Ecto neural progenitor cell (in vitro differentiated cells): ENCODE measurements at regions not wholly inside any gene's neighbourhood (a gene's known extent, or its start where the extent isn't known, plus 50 kb on each side); places are given as distances from the start of the nearest gene placed in this dataset.

Source experiments
- DNase-seq: peaks from one replicate; pipeline ENCODE4 v3.0.0-alpha.2; 2018; ENCODE audit warnings: low spot score

DNA sequence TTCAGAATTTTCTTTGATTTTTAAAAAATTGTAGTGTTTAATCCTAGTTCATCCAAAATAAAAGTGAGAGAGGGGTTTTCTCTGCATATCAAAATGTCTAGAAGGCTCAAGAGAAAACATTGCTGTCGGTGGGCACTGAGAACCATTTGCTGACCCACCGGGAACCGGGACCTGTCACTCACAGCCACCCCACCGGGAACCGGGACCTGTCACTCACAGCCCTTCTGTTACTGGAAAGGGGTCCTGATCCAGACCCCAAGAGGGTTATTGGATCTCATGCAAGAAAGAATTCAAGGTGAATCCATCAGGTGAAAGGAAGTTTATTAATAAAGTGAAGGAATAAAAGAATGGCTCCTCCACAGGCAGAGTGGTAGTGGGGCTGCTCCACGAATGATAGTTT is 106.0 kb upstream of the SFSWAP start:
- no peak for DNase-seq

DNA sequence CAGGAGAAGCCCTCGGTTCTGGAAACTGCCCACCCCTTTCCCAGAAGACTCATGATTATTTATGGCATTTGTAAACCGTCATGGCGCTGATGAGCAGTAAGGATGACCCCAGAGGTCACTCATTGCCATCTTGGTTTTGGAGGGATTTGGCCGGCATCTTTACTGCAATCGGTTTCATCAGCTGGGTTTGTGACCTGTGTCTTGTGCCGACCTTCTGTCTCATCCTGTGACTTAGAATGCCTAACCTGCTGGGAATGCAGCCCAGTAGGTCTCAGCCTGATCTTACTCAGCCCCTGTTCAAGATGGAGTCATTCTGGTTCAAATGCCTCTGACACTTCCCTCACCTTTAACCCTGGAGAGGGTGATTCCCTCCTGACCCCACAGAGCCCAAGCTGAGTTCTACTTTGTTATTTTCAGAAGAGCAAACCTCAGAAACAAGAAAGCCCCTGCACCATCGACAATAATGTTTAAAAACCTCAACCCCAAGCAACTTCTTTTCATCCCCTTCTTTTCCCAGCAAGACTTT is 105.5 kb upstream of the SFSWAP start:
- no peak for DNase-seq

DNA sequence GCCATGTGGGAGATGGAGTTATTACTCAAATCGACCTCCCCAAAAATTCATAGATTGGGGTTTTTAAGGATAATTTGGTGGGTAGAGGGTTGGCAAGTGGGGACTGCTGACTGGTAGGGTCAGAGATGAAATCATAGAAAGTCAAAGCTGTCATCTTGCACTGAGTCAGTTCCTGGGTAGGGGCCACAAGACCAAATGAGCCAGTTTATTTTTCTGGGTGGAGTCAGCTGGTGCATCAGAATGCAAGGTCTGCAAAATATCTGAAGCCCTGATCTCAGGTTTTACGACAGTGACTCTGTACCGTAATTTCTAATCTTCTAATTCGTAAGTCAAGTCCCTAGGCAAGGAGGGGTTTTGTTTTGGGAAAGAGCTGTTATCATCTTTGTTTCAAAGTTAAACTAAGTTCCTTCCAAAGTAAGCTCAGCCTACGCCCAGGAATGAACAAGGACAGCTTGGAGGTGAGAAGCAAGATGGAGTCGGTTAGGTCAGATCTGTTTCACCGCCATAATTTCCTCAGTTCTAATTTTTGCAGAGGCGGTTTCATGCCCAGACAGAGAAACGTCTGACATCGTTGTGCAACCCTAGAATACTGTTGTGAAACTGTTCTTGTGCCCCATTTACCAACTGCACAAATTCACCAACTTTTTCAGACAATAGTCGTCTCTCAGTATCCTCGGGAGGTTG is 104.5 kb upstream of the SFSWAP start:
- no peak for DNase-seq

DNA sequence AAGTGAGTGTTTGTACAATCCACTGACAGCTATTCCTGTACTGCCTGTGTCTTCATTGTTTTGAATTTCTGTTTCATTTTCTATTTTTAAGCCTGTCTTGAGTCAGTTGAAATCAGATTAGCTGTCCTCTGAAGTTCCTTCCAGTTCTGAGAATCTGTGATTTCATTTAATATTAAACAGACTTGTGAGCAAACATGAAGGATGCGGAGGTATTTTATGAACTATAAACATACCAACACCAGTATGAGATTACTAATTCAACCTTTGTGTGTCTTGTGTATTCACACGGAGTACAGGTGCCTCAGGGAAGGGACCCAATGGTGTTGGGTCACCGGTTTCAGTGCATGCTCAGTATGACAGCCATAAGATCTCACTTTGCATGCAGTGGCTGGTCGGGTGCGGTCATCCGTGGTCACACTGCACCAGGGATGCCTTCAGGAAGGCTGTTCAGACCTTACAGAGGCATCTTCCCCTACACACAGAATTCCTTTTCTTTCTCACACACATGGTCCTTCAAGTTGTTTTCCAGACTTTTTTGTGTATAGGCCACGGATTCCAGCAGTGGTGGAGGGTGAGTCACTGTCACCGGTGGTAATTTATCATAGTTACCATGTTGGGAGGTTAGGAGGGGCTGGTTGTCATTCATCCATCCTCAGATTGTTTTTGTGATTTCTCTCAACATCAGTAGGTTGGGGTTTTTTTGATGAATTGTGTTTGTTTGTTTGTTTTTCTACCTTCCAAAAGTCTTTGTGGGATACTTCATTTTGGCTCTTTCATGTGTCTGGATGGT is 103.0 kb upstream of the SFSWAP start:
- DNase-seq, result no peak

DNA sequence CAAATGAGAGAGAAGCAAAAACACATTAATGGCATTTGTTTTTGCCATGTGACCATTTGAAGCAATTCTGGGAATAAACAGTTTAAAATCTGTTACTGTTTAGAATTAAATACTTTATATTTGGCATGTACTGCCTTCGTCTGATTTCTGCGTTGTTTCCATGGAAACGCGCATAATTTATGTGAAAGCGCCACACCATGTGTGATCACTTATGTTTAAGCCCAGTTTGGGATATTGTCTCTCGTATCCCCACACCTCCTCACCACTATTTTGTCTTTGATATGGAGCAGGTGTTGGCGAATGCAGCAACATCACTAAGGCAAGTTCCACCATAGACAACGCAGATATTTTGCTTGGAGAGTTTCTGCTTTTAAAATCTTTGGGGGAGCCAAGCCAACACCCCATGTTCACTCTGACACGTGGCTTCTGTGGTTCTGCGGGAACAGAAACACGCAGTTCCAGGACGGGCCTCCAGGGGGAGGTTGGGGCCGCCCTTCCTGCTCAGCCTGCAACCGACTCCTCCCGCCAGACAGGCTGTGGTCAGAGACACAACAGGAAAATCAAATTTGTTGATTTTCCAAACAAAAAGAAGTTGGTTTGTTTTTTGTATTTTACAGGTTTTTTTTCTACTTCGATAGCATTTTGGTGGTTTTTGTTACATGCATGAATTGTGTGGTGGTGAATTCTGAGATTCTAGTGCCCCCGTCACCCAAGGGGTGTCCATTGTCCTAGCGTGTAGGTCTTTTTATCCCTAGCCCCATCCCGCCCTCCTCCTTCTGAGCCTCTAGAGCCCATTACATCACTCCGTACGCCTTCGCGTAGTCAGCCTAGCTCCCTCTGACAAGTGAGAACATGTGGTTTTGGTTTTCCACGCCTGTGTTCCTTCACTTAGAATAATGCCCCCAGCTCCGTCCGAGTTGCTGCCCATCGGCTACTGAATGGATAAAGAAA is 101.9 kb upstream of the SFSWAP start:
- peak; percentile 85 for DNase-seq

DNA sequence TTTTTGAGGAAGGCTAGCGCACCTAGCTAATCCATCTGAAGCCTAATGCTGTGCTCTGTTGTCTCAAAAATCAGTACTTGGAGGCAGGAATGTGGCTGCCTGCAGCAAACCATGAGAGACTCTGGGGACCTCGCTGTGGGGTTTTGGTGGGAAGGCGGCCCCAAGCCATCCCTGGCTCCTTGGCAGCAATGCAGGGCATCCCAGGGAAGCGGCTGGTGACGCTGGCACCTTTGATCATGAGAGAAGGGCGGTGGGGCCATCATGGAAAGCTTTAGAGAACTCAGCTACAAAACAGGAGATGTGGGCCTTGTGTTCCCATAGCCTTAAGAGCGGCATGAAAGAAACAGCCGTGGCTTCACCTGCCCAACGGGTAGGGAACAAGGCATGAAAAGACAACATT is 101.1 kb upstream of the SFSWAP start:
- DNase-seq, result no peak

GRCh38 chr12:131610181-131610580 is 100.7 kb upstream of the SFSWAP start:
- DNase-seq, result no peak

- no peak for DNase-seq
Measured at GRCh38 chr12:131610891-131611290, 100.0 kb upstream of the SFSWAP start.

DNA sequence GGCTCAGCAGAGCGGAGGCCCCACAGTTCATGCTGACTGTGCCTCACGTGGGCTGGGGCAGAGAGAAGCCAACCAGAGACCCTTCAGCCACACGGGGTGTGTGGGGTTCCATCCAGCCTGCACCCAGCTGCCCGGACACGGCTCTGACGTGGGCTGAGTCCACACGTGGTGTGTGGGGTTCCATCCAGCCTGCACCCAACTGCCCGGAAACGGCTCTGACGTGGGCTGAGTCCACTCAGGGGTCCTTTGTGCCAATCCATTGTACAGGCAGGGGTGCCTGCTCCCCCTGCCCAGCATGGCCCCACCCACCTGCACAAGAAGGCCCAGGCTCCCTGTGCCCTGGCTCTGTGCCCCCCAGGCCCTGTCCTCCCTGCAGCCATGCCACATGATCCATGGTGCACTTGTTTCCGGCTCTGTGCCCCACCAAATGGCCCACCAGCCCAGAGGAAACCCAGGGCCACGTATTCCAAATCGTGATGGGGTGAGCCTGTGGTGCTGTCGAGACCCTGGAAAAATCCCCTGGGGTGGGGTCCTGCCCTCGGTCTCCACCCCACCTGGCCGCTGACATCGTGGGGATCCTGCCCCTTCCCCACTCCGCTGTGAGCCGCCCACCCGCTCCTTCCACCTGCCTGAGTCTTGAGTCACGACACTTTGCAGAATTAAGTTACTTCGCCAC is 99.3 kb upstream of the SFSWAP start:
- no peak for DNase-seq

GRCh38 chr12:131612092-131612755 is 98.7 kb upstream of the SFSWAP start:
- DNase-seq, result no peak

DNA sequence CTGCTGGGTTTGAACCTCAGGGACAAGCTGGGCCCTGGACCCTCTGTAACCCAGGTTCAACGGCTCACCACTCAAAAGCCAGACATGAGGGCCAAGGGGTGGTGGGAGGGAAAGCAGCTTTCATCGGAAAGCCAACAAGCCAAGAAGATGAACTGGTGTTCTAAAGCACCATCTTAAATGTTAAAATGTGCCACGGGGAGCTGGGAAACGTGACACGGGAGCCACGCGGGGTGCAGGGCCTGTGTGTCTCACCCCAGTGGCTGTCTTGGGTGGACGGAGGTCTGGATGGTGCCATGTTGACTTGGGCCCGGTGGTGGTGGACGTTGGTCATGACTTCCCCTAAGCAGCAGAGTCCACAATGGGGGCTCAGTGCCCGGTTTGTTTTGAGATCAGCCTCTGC is 97.7 kb upstream of the SFSWAP start:
- no peak for DNase-seq

GRCh38 chr12:131613678-131614077 is 97.2 kb upstream of the SFSWAP start:
- no peak for DNase-seq

DNA sequence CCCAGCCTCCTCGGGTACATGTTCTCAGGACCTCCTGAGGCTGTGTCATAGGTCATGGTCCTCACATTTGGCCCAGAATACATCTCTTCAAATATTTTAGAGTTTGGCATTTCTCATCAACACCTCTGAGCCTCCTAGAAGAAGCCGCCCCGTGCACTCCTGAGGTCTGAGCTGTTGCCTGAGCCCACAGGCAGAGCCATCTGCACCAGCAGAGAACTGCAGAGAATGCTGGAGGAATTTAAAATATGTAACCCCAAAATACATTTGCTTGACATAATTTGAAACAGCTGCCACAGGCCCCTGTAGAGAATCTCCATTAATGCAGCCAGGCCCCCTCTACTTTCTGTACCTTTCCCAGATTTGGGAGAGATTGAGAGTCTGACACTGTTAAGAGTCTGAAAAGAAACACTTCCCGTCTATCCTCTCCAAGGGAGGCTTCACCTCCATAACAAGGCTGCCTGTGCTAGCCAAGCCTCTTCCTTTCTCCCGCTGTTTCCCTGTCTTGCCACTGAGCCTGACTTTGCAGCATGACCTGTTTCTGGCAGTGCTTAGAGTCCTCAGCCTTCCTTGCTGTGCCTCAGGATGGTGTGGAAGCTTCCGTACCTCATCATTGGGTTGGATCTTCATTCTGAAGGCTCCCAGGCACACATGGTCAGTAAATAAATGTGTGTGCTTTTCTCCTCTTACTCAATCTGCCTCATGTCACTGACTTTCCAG is 95.4 kb upstream of the SFSWAP start:
- no peak for DNase-seq

- DNase-seq, result no peak
Measured at GRCh38 chr12:131616043-131616700, 94.7 kb upstream of the SFSWAP start.

GRCh38 chr12:131616738-131617137 is 94.2 kb upstream of the SFSWAP start:
- DNase-seq, result no peak

- no peak for DNase-seq
Measured at GRCh38 chr12:131617179-131617578, 93.7 kb upstream of the SFSWAP start.

DNA sequence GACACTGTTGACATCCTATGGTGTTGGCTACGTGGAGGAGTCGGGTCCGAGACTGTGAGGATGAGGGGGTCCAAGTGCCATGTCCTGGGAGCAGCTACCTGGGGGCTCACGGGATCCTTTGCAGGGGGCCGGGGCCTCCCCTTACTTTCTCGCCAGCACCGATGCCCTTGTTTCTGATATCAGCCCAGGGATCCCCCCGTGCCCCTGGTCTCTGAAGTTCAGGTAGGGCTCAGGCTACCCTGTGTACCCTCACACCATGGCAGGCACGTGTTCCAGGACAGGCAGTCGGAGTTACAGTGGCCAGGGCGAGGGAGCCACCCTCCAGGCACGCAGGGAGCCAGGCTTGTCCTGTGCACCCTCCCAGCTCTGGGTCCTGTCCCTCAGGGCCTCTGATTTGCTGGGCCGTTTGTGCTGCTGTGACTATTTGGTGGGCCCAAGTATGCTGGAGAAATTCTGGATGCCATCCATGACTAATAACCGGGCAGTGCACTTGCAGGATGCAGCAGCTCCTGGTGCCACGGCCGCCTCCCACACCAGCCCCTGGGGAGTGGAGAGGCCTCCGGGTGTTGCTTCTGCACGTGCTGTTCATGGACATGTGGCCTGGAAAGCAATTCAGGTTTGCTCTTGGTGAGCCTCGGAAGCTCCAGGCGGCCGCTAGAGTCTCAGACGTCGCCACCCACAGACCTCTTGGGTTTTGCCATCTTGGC is 93.1 kb upstream of the SFSWAP start:
- DNase-seq, result no peak

- peak; percentile 82 for DNase-seq
Measured at GRCh38 chr12:131618303-131618658, 92.6 kb upstream of the SFSWAP start.

GRCh38 chr12:131618701-131619100 is 92.2 kb upstream of the SFSWAP start:
- DNase-seq, result no peak
